ENCODE measurements at regions not wholly inside any gene's neighbourhood (a gene's known extent, or its start where the extent isn't known, plus 50 kb on each side); places are given as distances from the start of the nearest gene placed in this dataset.
A peak's percentile ranks its signal among the peaks of the same experiment; 100 is the strongest.

- Histone ChIP-seq H3K9ac (ENCODE audit: low read length) (no peak overlapping the region), H3F3A (ENCODE audit: low read length, unreplicated experiment) (no peaks in the 10 kb centered on the region), H3K9me2 (replicated peaks; ENCODE audit: low read length) (no peaks in the 10 kb centered on the region), H4K20me1 (ENCODE audit: low read length) (no peaks in the 10 kb centered on the region), H3K27me3 (ENCODE audit: low read length) (peaks cover 55% of the 10 kb centered on the region), H3K4me3 (ENCODE audit: low read length) (no peak overlapping the region), H2AFZ (ENCODE audit: low read length) (no peak overlapping the region), H3K36me3 (ENCODE audit: low read depth, low read length) (no peaks in the 10 kb centered on the region), H3K79me2 (ENCODE audit: low read length) (no peaks in the 10 kb centered on the region), H3K9me3 (ENCODE audit: low read length) (no peaks in the 10 kb centered on the region), H3K4me2 (ENCODE audit: low read length) (no peak overlapping the region), H3K4me1 (ENCODE audit: insufficient read depth, low read length) (no peaks in the 10 kb centered on the region), H3K27ac (ENCODE audit: low read length) (no peak overlapping the region)
- ATAC-seq (no peak), DNase-seq (no peak)
- BruUV-seq (replicated peaks) = no TSS peak
- CTCF ChIA-PET = no interaction called here
- intact Hi-C loops (cut with micrococcal nuclease) = no loop called here
- TF ChIP-seq CTCF (conservative IDR thresholded peaks at IDR 0.05; ENCODE audit: low read depth, low read length) (no peak), EZH2 (IDR thresholded peaks at IDR 0.05; ENCODE audit: low read length, unreplicated experiment) (no peak), EZH2phosphoT487 (IDR thresholded peaks at IDR 0.05; ENCODE audit: borderline replicate concordance, low read length) (no peak)
- POLR2A ChIA-PET (ENCODE audit: unreplicated experiment) = no interaction called here
Observed at GRCh38 chr5:1943481-1943880, 60.8 kb upstream of the IRX4 start.

- Histone ChIP-seq H3K4me3 (ENCODE audit: low read length) (no peak overlapping the region), H3K9me3 (ENCODE audit: low read length) (no peaks in the 10 kb centered on the region), H3K27me3 (ENCODE audit: low read length) (peaks cover 48% of the 10 kb centered on the region), H3K4me1 (ENCODE audit: insufficient read depth, low read length) (no peaks in the 10 kb centered on the region), H3K27ac (ENCODE audit: low read length) (no peak overlapping the region), H3K36me3 (ENCODE audit: low read depth, low read length) (no peaks in the 10 kb centered on the region), H3K79me2 (ENCODE audit: low read length) (no peaks in the 10 kb centered on the region), H3K4me2 (ENCODE audit: low read length) (no peak overlapping the region), H3K9me2 (replicated peaks; ENCODE audit: low read length) (no peaks in the 10 kb centered on the region), H3K9ac (ENCODE audit: low read length) (no peak overlapping the region), H2AFZ (ENCODE audit: low read length) (no peak overlapping the region), H4K20me1 (ENCODE audit: low read length) (no peaks in the 10 kb centered on the region), H3F3A (ENCODE audit: low read length, unreplicated experiment) (no peaks in the 10 kb centered on the region)
- ChIA-PET POLR2A (ENCODE audit: unreplicated experiment) (no interaction called here), CTCF (no interaction called here)
- intact Hi-C loops (cut with micrococcal nuclease) = no loop called here
- no peak for ATAC-seq
- TF ChIP-seq EZH2phosphoT487 (IDR thresholded peaks at IDR 0.05; ENCODE audit: borderline replicate concordance, low read length) (no peak), EZH2 (IDR thresholded peaks at IDR 0.05; ENCODE audit: low read length, unreplicated experiment) (no peak), CTCF (conservative IDR thresholded peaks at IDR 0.05; ENCODE audit: low read depth, low read length) (no peak)
- BruUV-seq (replicated peaks) = no TSS peak
- no peak for DNase-seq
Observed at GRCh38 chr5:1942630-1943029, 59.9 kb upstream of the IRX4 start.

- Histone ChIP-seq H3K79me2 (ENCODE audit: low read length) (no peaks in the 10 kb centered on the region), H3K27me3 (ENCODE audit: low read length) (peaks cover 43% of the 10 kb centered on the region), H3K36me3 (ENCODE audit: low read depth, low read length) (no peaks in the 10 kb centered on the region), H3K4me3 (ENCODE audit: low read length) (no peak overlapping the region), H3K27ac (ENCODE audit: low read length) (no peak overlapping the region), H3K4me1 (ENCODE audit: insufficient read depth, low read length) (peaks cover under 1% of the 10 kb centered on the region; the same call in 1 of the 2 replicates), H3F3A (ENCODE audit: low read length, unreplicated experiment) (no peaks in the 10 kb centered on the region), H4K20me1 (ENCODE audit: low read length) (no peaks in the 10 kb centered on the region), H3K4me2 (ENCODE audit: low read length) (no peak overlapping the region), H3K9me3 (ENCODE audit: low read length) (no peaks in the 10 kb centered on the region), H2AFZ (ENCODE audit: low read length) (no peak overlapping the region), H3K9me2 (replicated peaks; ENCODE audit: low read length) (no peaks in the 10 kb centered on the region), H3K9ac (ENCODE audit: low read length) (no peak overlapping the region)
- ATAC-seq = no peak
- DNase-seq = no peak
- no TSS peak for BruUV-seq (replicated peaks)
- intact Hi-C loops (cut with micrococcal nuclease) = no loop called here
- TF ChIP-seq CTCF (conservative IDR thresholded peaks at IDR 0.05; ENCODE audit: low read depth, low read length) = peak; percentile 17; the same call in 1 of the 2 replicates
- no peak for TF ChIP-seq EZH2 (IDR thresholded peaks at IDR 0.05; ENCODE audit: low read length, unreplicated experiment)
- ChIA-PET CTCF (no interaction called here), POLR2A (ENCODE audit: unreplicated experiment) (no interaction called here)
Observed at GRCh38 chr5:1942158-1942557, 59.4 kb upstream of the IRX4 start.
